NB4 (cell line): ENCODE measurements at regions not wholly inside any gene's neighbourhood (a gene's known extent, or its start where the extent isn't known, plus 50 kb on each side); places are given as distances from the start of the nearest gene placed in this dataset.

Experiments
- POLR2A ChIP-seq: IDR thresholded peaks from 2 replicates; pipeline ENCODE4 v1.6.1; 2011; ENCODE audit warnings: mild to moderate bottlenecking; ENCODE audit not compliant: insufficient read length; ENCODE audit errors: extremely low read depth
- TF ChIP-seq, protein P1 (sequence below): IDR thresholded peaks from one replicate; pipeline ENCODE4 v1.5.1; 2012; ENCODE audit warnings: low read depth, low read length
- TF ChIP-seq, protein P2 (sequence below): IDR thresholded peaks from 2 replicates; pipeline ENCODE4 v1.6.1; 2011; ENCODE audit warnings: low read depth, low read length

DNA sequence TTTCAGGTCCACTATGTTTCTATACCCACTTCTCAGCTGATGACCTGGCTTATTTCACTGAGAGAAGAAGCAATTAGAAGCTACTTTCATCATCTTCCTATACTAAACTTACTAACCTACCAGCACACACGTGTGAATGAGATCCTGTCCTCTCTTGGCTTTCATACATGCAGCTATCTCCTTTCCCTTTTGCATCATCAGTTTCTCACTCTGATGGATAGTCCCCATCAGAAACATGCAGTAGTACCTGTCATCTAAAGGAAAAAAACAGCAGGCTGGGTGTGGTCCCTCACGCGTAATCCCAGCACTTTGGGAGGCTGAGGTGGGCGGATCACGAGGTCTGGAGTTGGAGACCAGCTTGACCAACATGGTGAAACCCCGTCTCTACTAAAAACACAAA is 237.6 kb upstream of the C2CD4B start:
- TF ChIP-seq POLR2A = no peak
- TF ChIP-seq, protein P1, sequence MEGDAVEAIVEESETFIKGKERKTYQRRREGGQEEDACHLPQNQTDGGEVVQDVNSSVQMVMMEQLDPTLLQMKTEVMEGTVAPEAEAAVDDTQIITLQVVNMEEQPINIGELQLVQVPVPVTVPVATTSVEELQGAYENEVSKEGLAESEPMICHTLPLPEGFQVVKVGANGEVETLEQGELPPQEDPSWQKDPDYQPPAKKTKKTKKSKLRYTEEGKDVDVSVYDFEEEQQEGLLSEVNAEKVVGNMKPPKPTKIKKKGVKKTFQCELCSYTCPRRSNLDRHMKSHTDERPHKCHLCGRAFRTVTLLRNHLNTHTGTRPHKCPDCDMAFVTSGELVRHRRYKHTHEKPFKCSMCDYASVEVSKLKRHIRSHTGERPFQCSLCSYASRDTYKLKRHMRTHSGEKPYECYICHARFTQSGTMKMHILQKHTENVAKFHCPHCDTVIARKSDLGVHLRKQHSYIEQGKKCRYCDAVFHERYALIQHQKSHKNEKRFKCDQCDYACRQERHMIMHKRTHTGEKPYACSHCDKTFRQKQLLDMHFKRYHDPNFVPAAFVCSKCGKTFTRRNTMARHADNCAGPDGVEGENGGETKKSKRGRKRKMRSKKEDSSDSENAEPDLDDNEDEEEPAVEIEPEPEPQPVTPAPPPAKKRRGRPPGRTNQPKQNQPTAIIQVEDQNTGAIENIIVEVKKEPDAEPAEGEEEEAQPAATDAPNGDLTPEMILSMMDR = no peak
- TF ChIP-seq, protein P2, sequence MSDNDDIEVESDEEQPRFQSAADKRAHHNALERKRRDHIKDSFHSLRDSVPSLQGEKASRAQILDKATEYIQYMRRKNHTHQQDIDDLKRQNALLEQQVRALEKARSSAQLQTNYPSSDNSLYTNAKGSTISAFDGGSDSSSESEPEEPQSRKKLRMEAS = no peak
